Mucosa of descending colon (tissue), 3 donors: ENCODE measurements at regions not wholly inside any gene's neighbourhood (a gene's known extent, or its start where the extent isn't known, plus 50 kb on each side); places are given as distances from the start of the nearest gene placed in this dataset.

ENCODE experiments used
- ATAC-seq: fragments of 200-7000 bp; cut with Tn5 transposase; one replicate; pipeline ENCODE4 v1.9.1; 2020; ENCODE audit warnings: mild to moderate bottlenecking, moderate library complexity
- DNase-seq, 3 donors: peaks; one replicate each; pipeline ENCODE4 v3.0.0-alpha.2; 2020
- H3K36me3 ChIP-seq: fragments of 200-600 bp; one replicate; pipeline ENCODE4 v1.8.0; 2021; ENCODE audit warnings: low read depth, mild to moderate bottlenecking
- H3K4me1 ChIP-seq: fragments of 200-600 bp; one replicate; pipeline ENCODE4 v1.8.0; 2021; ENCODE audit warnings: low read depth, mild to moderate bottlenecking
- H3K4me3 ChIP-seq: fragments of 200-600 bp; one replicate; pipeline ENCODE4 v1.8.0; 2021; ENCODE audit warnings: mild to moderate bottlenecking
- H3K9me3 ChIP-seq: fragments of 200-600 bp; one replicate; pipeline ENCODE4 v1.8.0; 2021; ENCODE audit warnings: mild to moderate bottlenecking
- intact Hi-C, 2 donors: fragments of 100-400 bp; cut with DNase I in 1 of 2; cut with micrococcal nuclease in 1 of 2; formaldehyde crosslinking; loops; one replicate each; pipeline versions ENCODE4 v1.11.0 to v1.11.1; 2022; cut with DNase I, micrococcal nuclease
- TF ChIP-seq, protein P1 (sequence below): fragments of 200-600 bp; IDR thresholded peaks from one replicate; pipeline ENCODE4 v1.8.0; 2022; ENCODE audit warnings: antibody characterized with exemption, mild to moderate bottlenecking
- donor health status: DM: no; HTN: no; CAD: no; lungs with moderate emphysema.
- donor health status: DM: no; HTN: no; CAD: no.
- donor health status: DM: no; HTN: yes; CAD: no.

DNA sequence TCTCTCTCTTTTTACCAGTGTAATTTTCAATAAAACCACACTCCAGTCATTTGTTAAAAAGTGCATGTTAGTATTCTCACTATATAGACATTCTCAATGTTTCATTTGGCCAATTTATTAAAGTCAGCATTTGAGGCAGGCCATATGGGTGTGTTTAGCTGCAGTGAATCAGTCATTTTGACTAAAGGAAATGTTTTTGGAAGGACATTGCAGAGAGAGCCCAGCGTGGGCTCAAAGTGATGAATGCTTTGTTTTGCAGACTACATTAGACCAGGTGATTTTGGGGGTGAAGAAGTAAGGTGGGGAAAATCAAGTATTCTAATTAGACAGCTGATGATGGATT is 116.7 kb downstream of the POSTN start:
- no peak for ATAC-seq

GRCh38 chr13:37481011-37481884 is 117.3 kb downstream of the POSTN start:
- no peaks in the 10 kb centered on the region for H3K4me1 ChIP-seq
- no peaks in the 10 kb centered on the region for H3K36me3 ChIP-seq
- no peak overlapping the region for H3K4me3 ChIP-seq
- no peak for DNase-seq
- H3K9me3 ChIP-seq, result no peaks in the 10 kb centered on the region
- TF ChIP-seq, protein P1, sequence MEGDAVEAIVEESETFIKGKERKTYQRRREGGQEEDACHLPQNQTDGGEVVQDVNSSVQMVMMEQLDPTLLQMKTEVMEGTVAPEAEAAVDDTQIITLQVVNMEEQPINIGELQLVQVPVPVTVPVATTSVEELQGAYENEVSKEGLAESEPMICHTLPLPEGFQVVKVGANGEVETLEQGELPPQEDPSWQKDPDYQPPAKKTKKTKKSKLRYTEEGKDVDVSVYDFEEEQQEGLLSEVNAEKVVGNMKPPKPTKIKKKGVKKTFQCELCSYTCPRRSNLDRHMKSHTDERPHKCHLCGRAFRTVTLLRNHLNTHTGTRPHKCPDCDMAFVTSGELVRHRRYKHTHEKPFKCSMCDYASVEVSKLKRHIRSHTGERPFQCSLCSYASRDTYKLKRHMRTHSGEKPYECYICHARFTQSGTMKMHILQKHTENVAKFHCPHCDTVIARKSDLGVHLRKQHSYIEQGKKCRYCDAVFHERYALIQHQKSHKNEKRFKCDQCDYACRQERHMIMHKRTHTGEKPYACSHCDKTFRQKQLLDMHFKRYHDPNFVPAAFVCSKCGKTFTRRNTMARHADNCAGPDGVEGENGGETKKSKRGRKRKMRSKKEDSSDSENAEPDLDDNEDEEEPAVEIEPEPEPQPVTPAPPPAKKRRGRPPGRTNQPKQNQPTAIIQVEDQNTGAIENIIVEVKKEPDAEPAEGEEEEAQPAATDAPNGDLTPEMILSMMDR, result no peak
- no peak for ATAC-seq
- intact Hi-C loops, result no loop called here

More for the DNA sequence above, 116.7 kb downstream of the POSTN start:
- Histone ChIP-seq H3K9me3 (no peaks in the 10 kb centered on the region), H3K36me3 (no peaks in the 10 kb centered on the region), H3K4me1 (no peaks in the 10 kb centered on the region), H3K4me3 (no peak overlapping the region)
- TF ChIP-seq, protein P1, result no peak
- DNase-seq, result no peak
- intact Hi-C loops, result no loop called here

GRCh38 chr13:37479916-37480315 is 118.7 kb downstream of the POSTN start:
- intact Hi-C loops, result no loop called here
- Histone ChIP-seq H3K4me1 (no peaks in the 10 kb centered on the region), H3K9me3 (no peaks in the 10 kb centered on the region), H3K36me3 (no peaks in the 10 kb centered on the region), H3K4me3 (no peak overlapping the region)
- ATAC-seq (no peak), DNase-seq (no peak)
- TF ChIP-seq, protein P1, result no peak

GRCh38 chr13:37476874-37477273 is 121.7 kb downstream of the POSTN start:
- ATAC-seq, result no peak
- H3K36me3 ChIP-seq, result no peaks in the 10 kb centered on the region
- H3K4me1 ChIP-seq, result no peaks in the 10 kb centered on the region
- no peak for DNase-seq
- intact Hi-C loops, result no loop called here
- H3K4me3 ChIP-seq, result no peak overlapping the region
- H3K9me3 ChIP-seq, result no peaks in the 10 kb centered on the region
- TF ChIP-seq, protein P1, result no peak

DNA sequence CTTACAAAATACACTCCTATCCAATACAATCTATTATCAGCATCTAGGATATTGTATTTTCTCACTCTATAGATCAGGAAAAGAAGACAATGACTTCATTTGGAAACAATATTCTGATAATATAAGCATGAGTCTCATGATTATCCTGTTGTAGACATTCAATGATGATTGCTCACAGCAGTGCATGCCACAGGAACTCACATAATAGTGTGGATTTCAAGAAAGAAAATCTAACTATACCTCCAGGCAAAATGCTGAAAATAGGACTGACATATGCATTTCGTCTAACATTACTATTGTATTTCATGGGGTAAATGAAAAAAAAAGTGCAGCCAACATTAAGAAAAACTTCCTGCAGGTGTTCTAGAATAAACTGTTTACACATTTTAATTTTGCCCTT is 122.6 kb downstream of the POSTN start:
- DNase-seq (no peak), ATAC-seq (no peak)
- TF ChIP-seq, protein P1, result no peak
- H3K4me1 ChIP-seq, result no peaks in the 10 kb centered on the region
- intact Hi-C loops, result no loop called here
- no peaks in the 10 kb centered on the region for H3K36me3 ChIP-seq
- H3K4me3 ChIP-seq, result no peak overlapping the region
- no peaks in the 10 kb centered on the region for H3K9me3 ChIP-seq
